Trophoblast cell (in vitro differentiated cells and primary cell): ENCODE measurements at regions not wholly inside any gene's neighbourhood (a gene's known extent, or its start where the extent isn't known, plus 50 kb on each side); places are given as distances from the start of the nearest gene placed in this dataset.

Source experiments
- DNase-seq, 2 donors: peaks; one replicate each; pipeline ENCODE4 v3.0.0-alpha.2; 2016
- H2AFZ ChIP-seq: 2 replicates; pipeline ENCODE4 v1.6.1; 2013; ENCODE audit warnings: low read length, moderate library complexity, mild to moderate bottlenecking; ENCODE audit not compliant: insufficient read depth, poor library complexity
- H2AK5ac ChIP-seq: 2 replicates; pipeline ENCODE4 v1.6.1; 2013; ENCODE audit warnings: mild to moderate bottlenecking, low read length
- H2BK120ac ChIP-seq: 2 replicates; pipeline ENCODE4 v1.6.1; 2013; ENCODE audit warnings: low read length, mild to moderate bottlenecking, moderate library complexity; ENCODE audit not compliant: insufficient read depth, poor library complexity
- H2BK12ac ChIP-seq: 2 replicates; pipeline ENCODE4 v1.6.1; 2013; ENCODE audit warnings: mild to moderate bottlenecking, low read length, moderate library complexity
- H2BK5ac ChIP-seq: 2 replicates; pipeline ENCODE4 v1.6.1; 2013; ENCODE audit warnings: low read length, low read depth, moderate library complexity, mild to moderate bottlenecking; ENCODE audit not compliant: poor library complexity
- H3K14ac ChIP-seq: 2 replicates; pipeline ENCODE4 v1.6.1; 2013; ENCODE audit warnings: mild to moderate bottlenecking, low read length
- H3K18ac ChIP-seq: 2 replicates; pipeline ENCODE4 v1.6.1; 2013; ENCODE audit warnings: mild to moderate bottlenecking, low read length
- H3K23ac ChIP-seq: 2 replicates; pipeline ENCODE4 v1.6.1; 2013; ENCODE audit warnings: low read length
- H3K27ac ChIP-seq: 2 replicates; pipeline ENCODE4 v1.5.1; 2013; ENCODE audit warnings: low read depth, mild to moderate bottlenecking, inconsistent platforms, low read length, moderate library complexity
- H3K27me3 ChIP-seq: 2 replicates; pipeline ENCODE4 v1.6.1; 2013; ENCODE audit warnings: inconsistent platforms, mild to moderate bottlenecking, low read length, moderate library complexity; ENCODE audit not compliant: insufficient read depth
- H3K36me3 ChIP-seq, 2 experiments: 1 replicate in 1 of 2; 2 replicates in 1 of 2; pipeline ENCODE4 v1.6.1; 2013; ENCODE audit warnings: low read length in 2 of 2, mild to moderate bottlenecking in 2 of 2, moderate library complexity in 1 of 2; ENCODE audit not compliant: insufficient read depth in 2 of 2, control insufficient read depth in 1 of 2
- H3K4ac ChIP-seq: 2 replicates; pipeline ENCODE4 v1.6.1; 2013; ENCODE audit warnings: low read depth, mild to moderate bottlenecking, low read length, moderate library complexity
- H3K4me1 ChIP-seq, 2 experiments: 1 replicate in 1 of 2; 2 replicates in 1 of 2; pipeline ENCODE4 v1.6.1; 2013; ENCODE audit warnings: low read length in 2 of 2, mild to moderate bottlenecking in 2 of 2, moderate library complexity in 1 of 2; ENCODE audit not compliant: insufficient read depth in 2 of 2, control insufficient read depth in 1 of 2
- H3K4me2 ChIP-seq: 2 replicates; pipeline ENCODE4 v1.6.1; 2013; ENCODE audit warnings: inconsistent platforms, mild to moderate bottlenecking, low read length, moderate library complexity
- H3K4me3 ChIP-seq: 2 replicates; pipeline ENCODE4 v1.5.1; 2013; ENCODE audit warnings: mild to moderate bottlenecking, low read depth, low read length, inconsistent platforms
- H3K79me1 ChIP-seq: one replicate; pipeline ENCODE4 v1.6.1; 2013; ENCODE audit warnings: low read length
- H3K79me2 ChIP-seq: 2 replicates; pipeline ENCODE4 v1.6.1; 2013; ENCODE audit warnings: low read length, mild to moderate bottlenecking; ENCODE audit not compliant: control insufficient read depth, insufficient read depth, poor library complexity
- H3K9ac ChIP-seq: 2 replicates; pipeline ENCODE4 v1.6.1; 2013; ENCODE audit warnings: mild to moderate bottlenecking, low read length
- H3K9me3 ChIP-seq: 2 replicates; pipeline ENCODE4 v1.6.1; 2013; ENCODE audit warnings: low read depth, mild to moderate bottlenecking, control low read depth, inconsistent platforms, low read length; ENCODE audit not compliant: insufficient read depth
- H4K12ac ChIP-seq: 2 replicates; pipeline ENCODE4 v1.6.1; 2013; ENCODE audit warnings: low read depth, mild to moderate bottlenecking, low read length, moderate library complexity
- H4K8ac ChIP-seq: 2 replicates; pipeline ENCODE4 v1.6.1; 2013; ENCODE audit warnings: low read depth, mild to moderate bottlenecking, low read length, moderate library complexity
- H4K91ac ChIP-seq: one replicate; pipeline ENCODE4 v1.6.1; 2013; ENCODE audit warnings: low read depth, mild to moderate bottlenecking, low read length, moderate library complexity
- WGBS: extraction: QIAGEN DNeasy Blood & Tissue Kit; methylation state at CpG from one replicate; pipeline ENCODE4 v1.1.7; 2013; ENCODE audit warnings: missing lambda C conversion rate; ENCODE audit not compliant: insufficient read length, insufficient coverage; ENCODE audit errors: extremely low coverage; 5-methylcytosine and 5-hydroxymethylcytosine counted together

- Histone ChIP-seq H2BK5ac (no peak overlapping the region), H3K23ac (no peak overlapping the region), H3K27me3 (no peaks in the 10 kb centered on the region), H3K18ac (no peak overlapping the region), H2BK12ac (no peak overlapping the region), H2BK120ac (no peak overlapping the region), H3K4me1 (no peaks in the 10 kb centered on the region), H3K4me3 (no peak overlapping the region), H3K4me2 (no peak overlapping the region), H3K36me3 (no peaks in the 10 kb centered on the region), H3K9ac (no peak overlapping the region), H2AFZ (no peak overlapping the region), H3K79me1 (no peaks in the 10 kb centered on the region), H3K4ac (no peak overlapping the region), H2AK5ac (no peak overlapping the region), H3K79me2 (no peaks in the 10 kb centered on the region), H4K91ac (no peak overlapping the region), H4K12ac (no peak overlapping the region), H3K14ac (no peak overlapping the region), H4K8ac (no peak overlapping the region), H3K27ac (no peak overlapping the region), H3K9me3 (peaks cover 16% of the 10 kb centered on the region)
- WGBS = no CpG with 5 or more reads among the region's 25 CpGs
- no peak for DNase-seq
Measured at GRCh38 chr2:239526666-239527415, 126.0 kb upstream of the HDAC4 start.

- WGBS = no CpG with 5 or more reads among the region's 8 CpGs
- H3K79me1 ChIP-seq = no peaks in the 10 kb centered on the region
Measured at GRCh38 chr2:239526038-239526437, 125.2 kb upstream of the HDAC4 start.

GRCh38 chr2:239523954-239524330 is 123.1 kb upstream of the HDAC4 start:
- Histone ChIP-seq H2AK5ac (no peak overlapping the region), H4K8ac (no peak overlapping the region), H3K18ac (no peak overlapping the region), H3K4ac (no peak overlapping the region), H2BK5ac (no peak overlapping the region), H2BK120ac (no peak overlapping the region), H3K9ac (no peak overlapping the region), H3K4me3 (no peak overlapping the region), H3K36me3 (no peaks in the 10 kb centered on the region), H3K14ac (no peak overlapping the region), H3K23ac (no peak overlapping the region), H4K91ac (no peak overlapping the region), H3K27me3 (no peaks in the 10 kb centered on the region), H3K4me1 (no peaks in the 10 kb centered on the region), H3K79me1 (no peaks in the 10 kb centered on the region), H2AFZ (no peak overlapping the region), H3K4me2 (no peak overlapping the region), H4K12ac (no peak overlapping the region), H3K79me2 (no peaks in the 10 kb centered on the region), H3K27ac (no peak overlapping the region), H3K9me3 (peaks cover 14% of the 10 kb centered on the region), H2BK12ac (no peak overlapping the region)
- WGBS = no CpG with 5 or more reads among the region's 2 CpGs
- DNase-seq = no peak

More at GRCh38 chr2:239526038-239526437, 125.2 kb upstream of the HDAC4 start:
- no peak overlapping the region for H3K9ac ChIP-seq
- H3K79me2 ChIP-seq = no peaks in the 10 kb centered on the region
- no peak overlapping the region for H2AK5ac ChIP-seq
- H3K4me1 ChIP-seq = no peaks in the 10 kb centered on the region
- no peak overlapping the region for H4K12ac ChIP-seq
- no peak overlapping the region for H3K4ac ChIP-seq
- H3K4me3 ChIP-seq = no peak overlapping the region
- H3K36me3 ChIP-seq = no peaks in the 10 kb centered on the region
- H3K14ac ChIP-seq = no peak overlapping the region
- no peaks in the 10 kb centered on the region for H3K27me3 ChIP-seq
- H3K9me3 ChIP-seq = peaks cover 14% of the 10 kb centered on the region
- no peak overlapping the region for H2BK120ac ChIP-seq
- H2BK12ac ChIP-seq = no peak overlapping the region
- DNase-seq = no peak
- H3K27ac ChIP-seq = no peak overlapping the region
- H4K8ac ChIP-seq = no peak overlapping the region
- H3K4me2 ChIP-seq = no peak overlapping the region
- H4K91ac ChIP-seq = no peak overlapping the region
- no peak overlapping the region for H2AFZ ChIP-seq
- no peak overlapping the region for H3K23ac ChIP-seq
- H2BK5ac ChIP-seq = no peak overlapping the region
- H3K18ac ChIP-seq = no peak overlapping the region

GRCh38 chr2:239523147-239523953 is 122.5 kb upstream of the HDAC4 start:
- Histone ChIP-seq H2BK120ac (no peak overlapping the region), H4K8ac (no peak overlapping the region), H3K23ac (no peak overlapping the region), H3K27ac (no peak overlapping the region), H3K14ac (no peak overlapping the region), H2BK12ac (no peak overlapping the region), H3K4ac (no peak overlapping the region), H3K9ac (no peak overlapping the region), H3K36me3 (no peaks in the 10 kb centered on the region), H3K79me1 (no peaks in the 10 kb centered on the region), H3K4me2 (no peak overlapping the region), H2AK5ac (no peak overlapping the region), H2BK5ac (no peak overlapping the region), H3K4me3 (no peak overlapping the region), H3K9me3 (peaks cover 14% of the 10 kb centered on the region), H3K4me1 (no peaks in the 10 kb centered on the region), H3K79me2 (no peaks in the 10 kb centered on the region), H4K91ac (no peak overlapping the region), H2AFZ (no peak overlapping the region), H4K12ac (no peak overlapping the region), H3K27me3 (no peaks in the 10 kb centered on the region), H3K18ac (no peak overlapping the region)
- no CpG with 5 or more reads among the region's 15 CpGs for WGBS
- DNase-seq = no peak
